Type B pancreatic cell (in vitro differentiated cells): ENCODE measurements at regions not wholly inside any gene's neighbourhood (a gene's known extent, or its start where the extent isn't known, plus 50 kb on each side); places are given as distances from the start of the nearest gene placed in this dataset.

Source experiments
- DNase-seq: peaks from one replicate; pipeline ENCODE4 v3.0.0; 2021; ENCODE audit warnings: mixed read lengths; ENCODE audit not compliant: unreplicated experiment; ENCODE audit errors: extremely low spot score
- H3K27ac Mint-ChIP-seq: 2 replicates; pipeline ENCODE4 v1.8.0; 2021; ENCODE audit warnings: mild to moderate bottlenecking, mixed read lengths
- H3K27me3 Mint-ChIP-seq: 2 replicates; pipeline ENCODE4 v1.8.0; 2021; ENCODE audit warnings: mixed read lengths
- H3K36me3 Mint-ChIP-seq: 2 replicates; pipeline ENCODE4 v1.8.0; 2021; ENCODE audit warnings: mixed read lengths
- H3K4me1 Mint-ChIP-seq: one replicate; pipeline ENCODE4 v1.8.0; 2021; ENCODE audit warnings: mixed read lengths; ENCODE audit not compliant: unreplicated experiment
- H3K4me3 Mint-ChIP-seq: 2 replicates; pipeline ENCODE4 v1.8.0; 2021; ENCODE audit warnings: mild to moderate bottlenecking, mixed read lengths
- H3K9me3 Mint-ChIP-seq: 2 replicates; pipeline ENCODE4 v1.8.0; 2021; ENCODE audit warnings: mixed read lengths
- TF ChIP-seq, protein P1 (sequence below): fragments of 200-600 bp; sonication (generic); conservative IDR thresholded peaks from 2 replicates; pipeline ENCODE4 v1.5.0; 2021; ENCODE audit warnings: antibody characterized with exemption, mild to moderate bottlenecking

DNA sequence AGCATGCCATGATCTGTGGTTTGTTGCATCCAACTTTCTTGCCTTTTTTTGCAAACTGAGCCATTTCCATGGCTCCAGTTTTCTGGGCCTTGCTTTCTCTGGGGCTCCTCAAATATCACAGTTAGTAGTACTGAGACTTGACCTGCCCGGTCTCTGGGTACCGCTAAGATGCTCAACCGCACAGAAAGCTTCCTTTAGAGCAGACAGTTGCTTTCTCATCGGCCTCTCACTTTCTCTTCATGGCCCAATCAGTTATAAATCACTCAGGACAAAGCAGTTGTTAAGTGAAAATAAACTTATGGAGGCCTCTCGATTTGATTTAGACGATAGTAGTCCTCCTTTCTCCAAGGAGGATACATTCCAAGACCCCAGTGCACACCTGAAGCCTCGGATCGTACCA, 141.2 kb upstream of the ASB18 start:
- H3K27ac Mint-ChIP-seq, result no peak overlapping the region
- no peak overlapping the region for H3K4me3 Mint-ChIP-seq
- DNase-seq, result no peak
- TF ChIP-seq, protein P1, sequence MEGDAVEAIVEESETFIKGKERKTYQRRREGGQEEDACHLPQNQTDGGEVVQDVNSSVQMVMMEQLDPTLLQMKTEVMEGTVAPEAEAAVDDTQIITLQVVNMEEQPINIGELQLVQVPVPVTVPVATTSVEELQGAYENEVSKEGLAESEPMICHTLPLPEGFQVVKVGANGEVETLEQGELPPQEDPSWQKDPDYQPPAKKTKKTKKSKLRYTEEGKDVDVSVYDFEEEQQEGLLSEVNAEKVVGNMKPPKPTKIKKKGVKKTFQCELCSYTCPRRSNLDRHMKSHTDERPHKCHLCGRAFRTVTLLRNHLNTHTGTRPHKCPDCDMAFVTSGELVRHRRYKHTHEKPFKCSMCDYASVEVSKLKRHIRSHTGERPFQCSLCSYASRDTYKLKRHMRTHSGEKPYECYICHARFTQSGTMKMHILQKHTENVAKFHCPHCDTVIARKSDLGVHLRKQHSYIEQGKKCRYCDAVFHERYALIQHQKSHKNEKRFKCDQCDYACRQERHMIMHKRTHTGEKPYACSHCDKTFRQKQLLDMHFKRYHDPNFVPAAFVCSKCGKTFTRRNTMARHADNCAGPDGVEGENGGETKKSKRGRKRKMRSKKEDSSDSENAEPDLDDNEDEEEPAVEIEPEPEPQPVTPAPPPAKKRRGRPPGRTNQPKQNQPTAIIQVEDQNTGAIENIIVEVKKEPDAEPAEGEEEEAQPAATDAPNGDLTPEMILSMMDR, result no peak
- H3K9me3 Mint-ChIP-seq, result no peaks in the 10 kb centered on the region
- no peaks in the 10 kb centered on the region for H3K36me3 Mint-ChIP-seq
- H3K27me3 Mint-ChIP-seq, result no peaks in the 10 kb centered on the region
- no peaks in the 10 kb centered on the region for H3K4me1 Mint-ChIP-seq

DNA sequence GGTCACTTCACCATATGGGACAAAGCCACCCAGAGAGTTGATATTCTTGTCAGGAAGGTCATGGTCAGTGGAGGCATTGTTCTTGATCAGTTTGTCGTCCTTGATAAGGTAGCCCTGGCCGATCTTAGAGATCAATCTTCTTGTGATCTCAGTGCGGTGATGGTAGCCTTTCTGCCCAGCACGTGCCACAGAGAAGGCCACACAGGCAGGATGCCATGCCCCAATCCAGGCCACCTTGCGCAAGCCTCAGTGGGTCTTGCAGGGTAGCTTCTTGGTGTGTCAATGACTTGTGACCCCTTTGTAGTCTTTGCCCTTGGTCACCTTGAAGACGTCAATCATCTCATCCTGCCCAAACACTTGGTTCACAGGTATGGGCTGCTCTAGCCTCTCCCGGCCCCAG, 143.9 kb upstream of the ASB18 start:
- Mint-ChIP-seq H3K9me3 (peaks cover 6% of the 10 kb centered on the region), H3K27ac (no peak overlapping the region), H3K27me3 (no peaks in the 10 kb centered on the region), H3K4me1 (no peaks in the 10 kb centered on the region), H3K36me3 (peaks cover 4% of the 10 kb centered on the region), H3K4me3 (no peak overlapping the region)
- TF ChIP-seq, protein P1, result no peak
- peak; percentile 39 for DNase-seq

DNA sequence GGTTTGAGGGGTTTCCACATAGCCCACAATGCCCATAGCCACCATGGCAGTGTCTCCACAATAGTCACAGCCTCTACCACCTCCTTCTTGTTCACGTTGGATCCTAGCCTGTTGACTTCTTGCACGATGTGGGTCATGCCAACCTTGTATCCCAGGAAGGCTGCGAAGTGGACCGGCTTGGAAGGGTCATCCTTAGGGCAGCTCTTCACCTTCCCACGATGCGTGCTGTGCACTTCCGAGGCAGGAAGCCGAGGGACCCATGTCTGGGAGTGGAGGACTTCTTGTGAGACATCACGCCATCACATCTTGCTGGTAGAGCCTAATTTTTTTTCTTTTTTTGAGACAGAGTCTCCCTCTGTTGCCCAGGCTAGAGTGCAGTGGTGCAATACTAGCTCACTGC, 144.6 kb upstream of the ASB18 start:
- Mint-ChIP-seq H3K27me3 (no peaks in the 10 kb centered on the region), H3K27ac (no peak overlapping the region), H3K36me3 (peaks cover 4% of the 10 kb centered on the region), H3K4me3 (no peak overlapping the region), H3K4me1 (no peaks in the 10 kb centered on the region), H3K9me3 (peaks cover 10% of the 10 kb centered on the region)
- TF ChIP-seq, protein P1, result no peak
- DNase-seq, result no peak

DNA sequence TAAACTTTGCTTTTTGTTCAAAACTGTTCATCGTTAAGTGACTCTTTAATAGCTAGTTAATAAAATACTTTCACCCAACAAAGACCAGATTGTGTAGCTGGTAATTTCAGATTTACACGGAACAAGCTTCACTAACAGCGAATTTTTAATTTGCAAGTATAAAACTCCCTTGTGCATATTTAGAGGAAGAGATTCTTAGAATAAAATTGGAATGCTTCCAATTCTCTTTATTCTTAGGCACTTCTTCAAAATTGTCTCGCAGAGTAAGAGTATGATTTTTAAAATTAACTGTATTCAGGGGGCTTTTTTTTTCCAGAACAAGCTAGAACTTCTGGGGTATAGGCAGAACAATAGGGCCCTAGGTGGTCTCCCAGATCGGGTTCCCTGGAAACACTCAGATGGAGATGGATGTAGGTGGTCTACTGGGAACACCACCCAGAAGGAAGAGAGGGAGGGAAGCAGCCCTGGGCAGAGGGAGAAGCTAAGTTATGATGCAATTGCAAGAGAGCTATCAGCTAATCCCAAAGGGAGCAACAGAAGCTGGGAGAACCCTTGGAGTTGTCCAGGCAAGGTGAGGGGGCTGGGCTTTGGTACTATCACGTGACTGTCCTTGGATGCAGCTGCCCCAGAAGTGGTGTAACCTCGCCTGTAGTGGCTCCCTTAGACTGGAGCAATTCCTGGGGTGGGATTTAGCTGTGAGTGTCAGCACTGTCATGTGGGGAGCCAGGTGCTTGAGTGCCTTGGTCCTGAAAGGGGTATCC, 151.7 kb upstream of the ASB18 start:
- H3K4me3 Mint-ChIP-seq, result no peak overlapping the region
- H3K27ac Mint-ChIP-seq, result no peak overlapping the region
- no peaks in the 10 kb centered on the region for H3K27me3 Mint-ChIP-seq
- DNase-seq, result peak; percentile 31
- peaks cover 4% of the 10 kb centered on the region for H3K36me3 Mint-ChIP-seq
- TF ChIP-seq, protein P1, result no peak
- H3K4me1 Mint-ChIP-seq, result peaks cover 8% of the 10 kb centered on the region
- H3K9me3 Mint-ChIP-seq, result peaks cover 10% of the 10 kb centered on the region

DNA sequence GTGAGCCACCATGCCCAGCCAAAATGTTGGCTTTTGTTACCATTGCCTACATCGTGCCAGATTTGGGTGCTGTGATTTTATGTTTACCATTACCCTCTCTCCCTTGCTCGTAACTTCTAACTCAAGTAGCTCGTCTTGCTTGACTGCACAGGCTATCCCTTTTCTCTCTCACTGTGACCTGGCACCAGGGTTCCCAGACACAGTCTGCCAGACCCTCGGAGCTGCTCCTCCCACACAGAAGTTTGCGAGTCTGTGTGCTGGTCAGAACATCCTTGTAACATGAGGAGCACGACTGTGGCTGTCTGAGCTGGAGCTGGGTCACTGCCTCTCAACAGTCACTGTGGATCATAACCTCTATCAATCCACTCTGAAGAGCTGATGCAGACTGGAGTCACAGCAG, 152.5 kb upstream of the ACKR3 start:
- Mint-ChIP-seq H3K4me3 (no peak overlapping the region), H3K4me1 (peaks cover 8% of the 10 kb centered on the region), H3K36me3 (peaks cover 4% of the 10 kb centered on the region), H3K27ac (no peak overlapping the region), H3K27me3 (no peaks in the 10 kb centered on the region), H3K9me3 (peaks cover 9% of the 10 kb centered on the region)
- TF ChIP-seq, protein P1, result no peak
- peak; percentile 63 for DNase-seq
